ENCODE measurements at regions not wholly inside any gene's neighbourhood (a gene's known extent, or its start where the extent isn't known, plus 50 kb on each side); places are given as distances from the start of the nearest gene placed in this dataset.

DNA sequence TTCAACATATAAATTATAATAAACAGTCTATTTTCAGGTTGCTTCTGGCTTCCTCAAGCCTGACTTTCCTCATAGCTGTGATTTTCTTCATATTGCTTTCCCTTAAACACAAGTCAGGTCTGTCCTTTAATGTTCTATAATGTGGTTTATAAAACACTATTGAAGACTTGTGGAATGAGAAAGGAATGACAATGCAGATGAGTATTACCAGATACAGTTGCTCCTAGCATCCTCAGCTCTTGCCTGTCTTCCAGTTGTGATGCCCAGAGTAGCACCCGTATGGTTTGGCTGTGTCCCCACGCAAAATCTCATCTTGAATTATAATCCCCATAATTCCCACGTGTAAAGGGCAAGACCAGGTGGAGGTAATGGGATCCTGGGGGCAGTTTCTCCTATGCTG lies 265.7 kb upstream of the BOD1L1 start:
- H3K9me3 ChIP-seq (ENCODE audit: control insufficient read depth, insufficient read depth, low read length) = no peaks in the 10 kb centered on the region
- no peak for DNase-seq (ENCODE audit: low read depth, low spot score)
- no peak overlapping the region for H3K4me3 ChIP-seq (ENCODE audit: low read depth, low read length)
- ChIA-PET POLR2A (interaction anchor here (0.6 kb wide), 1 partner anchor 237 kb away, joined by 3 read pairs; no protein-coding TSS in a partner anchor), CTCF (no interaction called here)
- H3K27me3 ChIP-seq (ENCODE audit: control insufficient read depth, insufficient read depth, low read length) = no peaks in the 10 kb centered on the region
- TF ChIP-seq, protein P1, sequence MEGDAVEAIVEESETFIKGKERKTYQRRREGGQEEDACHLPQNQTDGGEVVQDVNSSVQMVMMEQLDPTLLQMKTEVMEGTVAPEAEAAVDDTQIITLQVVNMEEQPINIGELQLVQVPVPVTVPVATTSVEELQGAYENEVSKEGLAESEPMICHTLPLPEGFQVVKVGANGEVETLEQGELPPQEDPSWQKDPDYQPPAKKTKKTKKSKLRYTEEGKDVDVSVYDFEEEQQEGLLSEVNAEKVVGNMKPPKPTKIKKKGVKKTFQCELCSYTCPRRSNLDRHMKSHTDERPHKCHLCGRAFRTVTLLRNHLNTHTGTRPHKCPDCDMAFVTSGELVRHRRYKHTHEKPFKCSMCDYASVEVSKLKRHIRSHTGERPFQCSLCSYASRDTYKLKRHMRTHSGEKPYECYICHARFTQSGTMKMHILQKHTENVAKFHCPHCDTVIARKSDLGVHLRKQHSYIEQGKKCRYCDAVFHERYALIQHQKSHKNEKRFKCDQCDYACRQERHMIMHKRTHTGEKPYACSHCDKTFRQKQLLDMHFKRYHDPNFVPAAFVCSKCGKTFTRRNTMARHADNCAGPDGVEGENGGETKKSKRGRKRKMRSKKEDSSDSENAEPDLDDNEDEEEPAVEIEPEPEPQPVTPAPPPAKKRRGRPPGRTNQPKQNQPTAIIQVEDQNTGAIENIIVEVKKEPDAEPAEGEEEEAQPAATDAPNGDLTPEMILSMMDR (IDR thresholded peaks at IDR 0.05; ENCODE audit: low read depth, low read length) = no peak
- H3K27ac ChIP-seq (ENCODE audit: low read depth, low read length) = peak overlapping the region; percentile 94

DNA sequence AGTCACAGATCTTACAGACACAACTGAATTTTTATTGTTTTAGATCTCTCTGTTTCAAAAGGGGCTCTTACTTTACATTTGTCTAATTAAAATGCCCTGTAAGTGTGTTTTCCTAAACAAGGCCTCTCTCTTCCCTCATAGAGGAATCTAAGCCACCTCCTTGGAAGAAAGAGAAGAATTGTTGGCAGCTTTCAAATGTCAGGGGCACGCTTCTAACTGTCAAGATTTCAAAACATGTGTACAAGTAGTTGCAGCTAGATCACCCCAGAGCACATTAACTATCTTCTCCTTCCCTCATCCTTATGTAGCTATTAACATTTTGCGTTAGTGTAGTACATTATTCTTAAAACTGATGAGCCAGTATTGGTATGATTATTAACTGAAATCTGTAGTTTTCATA lies 266.5 kb upstream of the BOD1L1 start:
- Histone ChIP-seq H3K27me3 (ENCODE audit: control insufficient read depth, insufficient read depth, low read length) (no peaks in the 10 kb centered on the region), H3K27ac (ENCODE audit: low read depth, low read length) (peak overlapping the region; percentile 94), H3K4me3 (ENCODE audit: low read depth, low read length) (no peak overlapping the region), H3K9me3 (ENCODE audit: control insufficient read depth, insufficient read depth, low read length) (no peaks in the 10 kb centered on the region)
- DNase-seq (ENCODE audit: low read depth, low spot score) = no peak
- ChIA-PET CTCF (interaction anchor here (0.6 kb wide), 1 partner anchor 33 kb away, joined by 3 read pairs; no protein-coding TSS in a partner anchor), POLR2A (no interaction called here)
- TF ChIP-seq, protein P1 (IDR thresholded peaks at IDR 0.05; ENCODE audit: low read depth, low read length) = no peak

DNA sequence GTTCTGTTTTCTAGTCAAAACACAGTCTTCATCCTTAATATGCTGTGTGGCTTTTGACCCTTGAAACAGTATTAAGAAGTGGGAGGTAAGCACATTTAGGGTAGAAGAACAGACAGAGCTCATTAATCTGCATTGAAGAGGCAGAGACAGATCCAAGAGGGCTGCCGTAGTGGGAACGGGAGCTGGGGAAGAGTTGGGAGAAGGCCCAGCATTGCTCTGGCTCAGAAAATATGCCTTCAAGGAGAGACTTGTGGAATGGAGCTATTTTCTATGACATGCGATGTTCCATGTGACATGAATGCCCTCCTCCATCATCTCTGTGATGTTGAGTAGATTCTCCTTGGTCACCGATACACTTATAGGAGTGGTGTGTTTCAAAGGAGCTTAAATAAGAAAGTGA lies 273.3 kb upstream of the BOD1L1 start:
- DNase-seq (ENCODE audit: low read depth, low spot score) = no peak
- ChIA-PET CTCF (interaction anchor here (0.6 to 0.7 kb wide), 2 partner anchors 55 to 246 kb away, joined by 3 read pairs; no protein-coding TSS in a partner anchor), POLR2A (no interaction called here)
- TF ChIP-seq, protein P1 (IDR thresholded peaks at IDR 0.05; ENCODE audit: low read depth, low read length) = no peak
- no peaks in the 10 kb centered on the region for H3K9me3 ChIP-seq (ENCODE audit: control insufficient read depth, insufficient read depth, low read length)
- no peak overlapping the region for H3K27ac ChIP-seq (ENCODE audit: low read depth, low read length)
- H3K27me3 ChIP-seq (ENCODE audit: control insufficient read depth, insufficient read depth, low read length) = no peaks in the 10 kb centered on the region
- no peak overlapping the region for H3K4me3 ChIP-seq (ENCODE audit: low read depth, low read length)

DNA sequence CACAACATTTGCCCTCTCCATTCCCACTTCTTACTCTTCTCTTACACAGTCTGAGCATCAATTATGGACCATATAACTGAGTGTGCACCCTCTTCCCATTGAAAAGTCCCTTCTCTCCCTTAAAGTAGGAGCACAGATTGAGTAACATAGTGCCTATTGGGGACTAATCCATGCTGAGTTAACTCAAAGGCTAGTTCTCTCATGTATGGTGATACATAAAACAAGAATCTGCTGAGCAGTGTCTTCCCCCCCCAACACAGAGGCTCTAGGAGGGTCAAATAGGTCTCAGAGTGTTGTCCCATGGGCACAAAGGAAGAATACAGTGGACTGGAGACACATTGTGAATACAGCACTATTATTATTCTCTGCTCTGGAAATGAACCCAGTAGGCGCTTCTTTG lies 274.6 kb upstream of the BOD1L1 start:
- TF ChIP-seq, protein P1 (IDR thresholded peaks at IDR 0.05; ENCODE audit: low read depth, low read length) = no peak
- ChIA-PET POLR2A (no interaction called here), CTCF (interaction anchor here (1.0 kb wide), 1 partner anchor 248 kb away, joined by 3 read pairs; no protein-coding TSS in a partner anchor)
- no peaks in the 10 kb centered on the region for H3K27me3 ChIP-seq (ENCODE audit: control insufficient read depth, insufficient read depth, low read length)
- DNase-seq (ENCODE audit: low read depth, low spot score) = no peak
- no peak overlapping the region for H3K4me3 ChIP-seq (ENCODE audit: low read depth, low read length)
- no peak overlapping the region for H3K27ac ChIP-seq (ENCODE audit: low read depth, low read length)
- H3K9me3 ChIP-seq (ENCODE audit: control insufficient read depth, insufficient read depth, low read length) = no peaks in the 10 kb centered on the region

DNA sequence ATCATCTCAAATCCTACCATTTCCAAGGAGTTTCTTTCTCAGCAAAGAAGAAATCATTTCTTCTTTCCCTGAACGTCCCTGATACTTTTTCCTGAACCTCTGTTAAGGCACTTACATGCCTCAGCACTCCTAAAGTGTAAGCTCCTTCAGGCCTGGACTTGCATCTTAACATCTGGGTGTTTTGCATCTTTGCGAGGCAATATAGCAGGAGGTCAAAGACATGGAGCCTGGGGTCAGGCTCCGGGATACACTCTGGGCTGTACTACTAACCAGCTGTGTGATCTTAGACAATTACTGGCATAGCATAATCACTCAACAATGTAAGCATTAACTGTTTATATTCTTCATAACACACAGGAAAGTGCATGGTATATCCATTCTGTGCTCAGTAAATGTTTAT lies 275.5 kb upstream of the BOD1L1 start:
- Histone ChIP-seq H3K27ac (ENCODE audit: low read depth, low read length) (peak overlapping the region; percentile 58), H3K9me3 (ENCODE audit: control insufficient read depth, insufficient read depth, low read length) (no peaks in the 10 kb centered on the region), H3K27me3 (ENCODE audit: control insufficient read depth, insufficient read depth, low read length) (no peaks in the 10 kb centered on the region), H3K4me3 (ENCODE audit: low read depth, low read length) (no peak overlapping the region)
- DNase-seq (ENCODE audit: low read depth, low spot score) = no peak
- TF ChIP-seq, protein P1 (IDR thresholded peaks at IDR 0.05; ENCODE audit: low read depth, low read length) = no peak
- ChIA-PET CTCF (interaction anchor here (1.2 kb wide), 1 partner anchor 249 kb away, joined by 3 read pairs; no protein-coding TSS in a partner anchor), POLR2A (interaction anchor here (0.6 kb wide), 1 partner anchor 1100 kb away, joined by 3 read pairs; no protein-coding TSS in a partner anchor)
